SK-N-SH (cell line): ENCODE measurements at regions not wholly inside any gene's neighbourhood (a gene's known extent, or its start where the extent isn't known, plus 50 kb on each side); places are given as distances from the start of the nearest gene placed in this dataset.

Experiments
- CTCF ChIA-PET: fragments of 300-600, 350-600 bp; formaldehyde crosslinking; extraction: SDS; loops from one replicate; lab custom pipeline; 2021; lab: Yijun Ruan, JAX
- POLR2A ChIA-PET: fragments of 350-600 bp; sonication (Branson Sonifier 250); formaldehyde crosslinking; extraction: SDS; loops from one replicate; lab custom pipeline; 2020; ENCODE audit warnings: antibody characterized with exemption, inconsistent platforms; lab: Yijun Ruan, JAX
- DNase-seq: peaks from one replicate; pipeline ENCODE4 v3.0.0; 2012
- H2AFZ ChIP-seq: fragments of 200-600 bp; sonication (generic); 2 replicates; pipeline ENCODE4 v1.8.1; 2016; ENCODE audit warnings: antibody characterized with exemption, mild to moderate bottlenecking, low read depth
- H3F3A ChIP-seq: fragments of 200-600 bp; sonication (generic); replicated peaks from 2 replicates; pipeline ENCODE3; 2016; ENCODE audit warnings: antibody characterized with exemption, mild to moderate bottlenecking; ENCODE audit not compliant: insufficient read depth
- H3K27ac ChIP-seq, 2 experiments: fragments of 200-500 bp in 1 of 2; fragments of 200-600 bp in 1 of 2; sonication (Bioruptor generic) in 1 of 2; sonication (generic), shearing (Covaris generic) in 1 of 2; 2 replicates each; pipeline versions ENCODE4 v1.5.1 to v1.6.1; 2014 to 2016; ENCODE audit warnings: low read depth in 2 of 2, inconsistent platforms in 1 of 2, low read length in 1 of 2, mild to moderate bottlenecking in 1 of 2, mixed read lengths in 1 of 2
- H3K27me3 ChIP-seq: fragments of 200-600 bp; sonication (generic), shearing (Covaris generic); 2 replicates; pipeline ENCODE4 v1.6.1; 2016; ENCODE audit warnings: mixed run types; ENCODE audit not compliant: insufficient read depth
- H3K36me3 ChIP-seq, 2 experiments: fragments of 200-500 bp in 1 of 2; fragments of 200-600 bp in 1 of 2; sonication (Bioruptor generic) in 1 of 2; sonication (generic) in 1 of 2; replicated peaks in 1 of 2; 2 replicates each; pipeline versions ENCODE3 to v1.5.1; 2014 to 2016; ENCODE audit warnings: low read length in 1 of 2, mild to moderate bottlenecking in 1 of 2; ENCODE audit not compliant: insufficient read depth in 2 of 2, control insufficient read depth in 1 of 2
- H3K4me1 ChIP-seq, 2 experiments: fragments of 200-500 bp in 1 of 2; fragments of 200-600 bp in 1 of 2; sonication (Bioruptor generic) in 1 of 2; sonication (generic), shearing (Covaris generic) in 1 of 2; 2 replicates each; pipeline versions ENCODE4 v1.5.1 to v1.6.1; 2014 to 2016; ENCODE audit warnings: low read depth in 1 of 2, low read length in 1 of 2, mixed run types in 1 of 2; ENCODE audit not compliant: insufficient read depth in 2 of 2, control insufficient read depth in 1 of 2
- H3K4me2 ChIP-seq: fragments of 200-600 bp; sonication (generic), shearing (Covaris generic); 2 replicates; pipeline ENCODE4 v1.6.1; 2017; ENCODE audit warnings: mixed run types
- H3K4me3 ChIP-seq, 2 experiments: fragments of 200-500 bp in 1 of 2; fragments of 200-600 bp in 1 of 2; sonication (Bioruptor generic) in 1 of 2; sonication (generic), shearing (Covaris generic) in 1 of 2; 2 replicates each; pipeline versions ENCODE4 v1.5.1 to v1.8.1; 2014 to 2016; ENCODE audit warnings: low read depth in 2 of 2, inconsistent platforms in 1 of 2, low read length in 1 of 2, mild to moderate bottlenecking in 1 of 2, mixed read lengths in 1 of 2, moderate library complexity in 1 of 2
- H3K79me2 ChIP-seq: fragments of 200-600 bp; sonication (generic); 2 replicates; pipeline ENCODE4 v1.8.1; 2017; ENCODE audit warnings: mild to moderate bottlenecking; ENCODE audit not compliant: insufficient read depth
- H3K9ac ChIP-seq: fragments of 200-600 bp; sonication (generic); 2 replicates; pipeline ENCODE4 v1.6.1; 2017; ENCODE audit warnings: mixed run types
- H3K9me2 ChIP-seq: fragments of 200-600 bp; sonication (generic); 2 replicates; pipeline ENCODE4 v1.6.1; 2017; ENCODE audit warnings: mixed run types
- H3K9me3 ChIP-seq: fragments of 200-600 bp; sonication (generic); 2 replicates; pipeline ENCODE4 v1.6.1; 2017; ENCODE audit warnings: mixed run types, mild to moderate bottlenecking, moderate library complexity
- H4K20me1 ChIP-seq: fragments of 200-600 bp; sonication (generic); 2 replicates; pipeline ENCODE4 v1.6.1; 2017; ENCODE audit warnings: mild to moderate bottlenecking, mixed run types; ENCODE audit not compliant: insufficient read depth
- EP300 ChIP-seq, 2 experiments: IDR thresholded peaks; 2 replicates each; pipeline versions ENCODE4 v1.4.0 to v1.6.1; 2012; ENCODE audit warnings: borderline replicate concordance in 1 of 2, low read depth in 1 of 2, low read length in 1 of 2
- FOSL2 ChIP-seq: IDR thresholded peaks from 2 replicates; pipeline ENCODE4 v1.4.0; 2012; ENCODE audit warnings: low read depth, mild to moderate bottlenecking, moderate library complexity, borderline replicate concordance
- GABPA ChIP-seq: IDR thresholded peaks from 2 replicates; pipeline ENCODE4 v1.4.0; 2012; ENCODE audit warnings: low read depth, mild to moderate bottlenecking
- MEF2A ChIP-seq: IDR thresholded peaks from 2 replicates; pipeline ENCODE4 v1.4.0; 2012; ENCODE audit warnings: low read depth, borderline replicate concordance
- MXI1 ChIP-seq: IDR thresholded peaks from 2 replicates; pipeline ENCODE4 v1.6.1; 2012; ENCODE audit warnings: mild to moderate bottlenecking, low read depth, low read length, improper control_type of control experiment
- RXRA ChIP-seq: IDR thresholded peaks from 2 replicates; pipeline ENCODE4 v1.4.0; 2012; ENCODE audit warnings: low read depth, mild to moderate bottlenecking, borderline replicate concordance
- TCF12 ChIP-seq: IDR thresholded peaks from 2 replicates; pipeline ENCODE4 v1.4.0; 2012
- WGBS: methylation state at CpG from one replicate; pipeline ENCODE4 v1.1.6; 2017; ENCODE audit warnings: low lambda C conversion rate; 5-methylcytosine and 5-hydroxymethylcytosine counted together
- TF ChIP-seq, protein P1 (sequence below): IDR thresholded peaks from 2 replicates; pipeline ENCODE4 v1.6.1; 2012; ENCODE audit warnings: mild to moderate bottlenecking, low read depth, low read length, moderate library complexity
- TF ChIP-seq, protein P2 (sequence below): fragments of 150-350 bp; IDR thresholded peaks from 2 replicates; pipeline ENCODE4 v1.6.1; 2017; ENCODE audit warnings: antibody characterized with exemption, low read length, low read depth, borderline replicate concordance
- TF ChIP-seq, protein P3 (sequence below): IDR thresholded peaks from 2 replicates; pipeline ENCODE4 v1.4.0; 2012; ENCODE audit warnings: low read depth, borderline replicate concordance
- TF ChIP-seq, protein P4 (sequence below): IDR thresholded peaks from 2 replicates; pipeline ENCODE4 v1.4.0; 2012; ENCODE audit warnings: low read depth, borderline replicate concordance

DNA sequence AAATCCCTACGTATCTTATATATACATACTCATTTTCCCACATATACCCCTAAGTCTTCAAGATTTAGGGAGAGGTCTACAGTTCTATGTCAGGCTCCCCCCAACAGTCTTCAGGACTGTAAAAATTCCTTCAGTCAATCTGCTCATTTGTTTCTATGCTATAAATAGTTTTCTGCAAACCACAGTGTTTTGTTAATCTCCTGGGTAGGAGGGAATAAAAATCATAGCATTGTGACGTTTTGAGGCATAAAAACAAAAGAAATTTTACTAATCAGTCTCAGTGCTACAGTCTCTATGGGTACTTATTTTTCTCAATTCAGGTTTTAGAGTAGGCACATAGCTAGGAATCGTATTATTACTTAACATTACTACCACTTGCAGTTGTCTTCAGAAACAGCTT is 552.8 kb upstream of the LRRC4C start:
- no peaks in the 10 kb centered on the region for H3K79me2 ChIP-seq
- H3K9ac ChIP-seq: no peak overlapping the region
- H3K9me2 ChIP-seq: no peaks in the 10 kb centered on the region
- no peak overlapping the region for H3K27ac ChIP-seq
- no peak overlapping the region for H2AFZ ChIP-seq
- no peaks in the 10 kb centered on the region for H3F3A ChIP-seq
- no peak overlapping the region for H3K4me2 ChIP-seq
- H3K36me3 ChIP-seq: no peaks in the 10 kb centered on the region
- WGBS: 10% methylated on average over 3 of the region's 3 CpGs
- no peak for DNase-seq
- H3K27me3 ChIP-seq: no peaks in the 10 kb centered on the region
- H3K4me3 ChIP-seq: no peak overlapping the region
- H4K20me1 ChIP-seq: no peaks in the 10 kb centered on the region
- CTCF ChIA-PET: no interaction called here
- no peaks in the 10 kb centered on the region for H3K4me1 ChIP-seq
- no peaks in the 10 kb centered on the region for H3K9me3 ChIP-seq
- TF ChIP-seq FOSL2 (no peak), TCF12 (no peak), EP300 (IDR thresholded peaks at IDR 0.05; ENCODE audit: borderline replicate concordance in 1 of 2, low read depth in 1 of 2, low read length in 1 of 2) (no peak), GABPA (no peak), RXRA (no peak), MXI1 (no peak), MEF2A (no peak)
- TF ChIP-seq, protein P1, sequence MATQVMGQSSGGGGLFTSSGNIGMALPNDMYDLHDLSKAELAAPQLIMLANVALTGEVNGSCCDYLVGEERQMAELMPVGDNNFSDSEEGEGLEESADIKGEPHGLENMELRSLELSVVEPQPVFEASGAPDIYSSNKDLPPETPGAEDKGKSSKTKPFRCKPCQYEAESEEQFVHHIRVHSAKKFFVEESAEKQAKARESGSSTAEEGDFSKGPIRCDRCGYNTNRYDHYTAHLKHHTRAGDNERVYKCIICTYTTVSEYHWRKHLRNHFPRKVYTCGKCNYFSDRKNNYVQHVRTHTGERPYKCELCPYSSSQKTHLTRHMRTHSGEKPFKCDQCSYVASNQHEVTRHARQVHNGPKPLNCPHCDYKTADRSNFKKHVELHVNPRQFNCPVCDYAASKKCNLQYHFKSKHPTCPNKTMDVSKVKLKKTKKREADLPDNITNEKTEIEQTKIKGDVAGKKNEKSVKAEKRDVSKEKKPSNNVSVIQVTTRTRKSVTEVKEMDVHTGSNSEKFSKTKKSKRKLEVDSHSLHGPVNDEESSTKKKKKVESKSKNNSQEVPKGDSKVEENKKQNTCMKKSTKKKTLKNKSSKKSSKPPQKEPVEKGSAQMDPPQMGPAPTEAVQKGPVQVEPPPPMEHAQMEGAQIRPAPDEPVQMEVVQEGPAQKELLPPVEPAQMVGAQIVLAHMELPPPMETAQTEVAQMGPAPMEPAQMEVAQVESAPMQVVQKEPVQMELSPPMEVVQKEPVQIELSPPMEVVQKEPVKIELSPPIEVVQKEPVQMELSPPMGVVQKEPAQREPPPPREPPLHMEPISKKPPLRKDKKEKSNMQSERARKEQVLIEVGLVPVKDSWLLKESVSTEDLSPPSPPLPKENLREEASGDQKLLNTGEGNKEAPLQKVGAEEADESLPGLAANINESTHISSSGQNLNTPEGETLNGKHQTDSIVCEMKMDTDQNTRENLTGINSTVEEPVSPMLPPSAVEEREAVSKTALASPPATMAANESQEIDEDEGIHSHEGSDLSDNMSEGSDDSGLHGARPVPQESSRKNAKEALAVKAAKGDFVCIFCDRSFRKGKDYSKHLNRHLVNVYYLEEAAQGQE: no peak
- TF ChIP-seq, protein P2, sequence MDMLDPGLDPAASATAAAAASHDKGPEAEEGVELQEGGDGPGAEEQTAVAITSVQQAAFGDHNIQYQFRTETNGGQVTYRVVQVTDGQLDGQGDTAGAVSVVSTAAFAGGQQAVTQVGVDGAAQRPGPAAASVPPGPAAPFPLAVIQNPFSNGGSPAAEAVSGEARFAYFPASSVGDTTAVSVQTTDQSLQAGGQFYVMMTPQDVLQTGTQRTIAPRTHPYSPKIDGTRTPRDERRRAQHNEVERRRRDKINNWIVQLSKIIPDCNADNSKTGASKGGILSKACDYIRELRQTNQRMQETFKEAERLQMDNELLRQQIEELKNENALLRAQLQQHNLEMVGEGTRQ: no peak
- TF ChIP-seq, protein P3, sequence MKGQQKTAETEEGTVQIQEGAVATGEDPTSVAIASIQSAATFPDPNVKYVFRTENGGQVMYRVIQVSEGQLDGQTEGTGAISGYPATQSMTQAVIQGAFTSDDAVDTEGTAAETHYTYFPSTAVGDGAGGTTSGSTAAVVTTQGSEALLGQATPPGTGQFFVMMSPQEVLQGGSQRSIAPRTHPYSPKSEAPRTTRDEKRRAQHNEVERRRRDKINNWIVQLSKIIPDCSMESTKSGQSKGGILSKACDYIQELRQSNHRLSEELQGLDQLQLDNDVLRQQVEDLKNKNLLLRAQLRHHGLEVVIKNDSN: no peak
- TF ChIP-seq, protein P4, sequence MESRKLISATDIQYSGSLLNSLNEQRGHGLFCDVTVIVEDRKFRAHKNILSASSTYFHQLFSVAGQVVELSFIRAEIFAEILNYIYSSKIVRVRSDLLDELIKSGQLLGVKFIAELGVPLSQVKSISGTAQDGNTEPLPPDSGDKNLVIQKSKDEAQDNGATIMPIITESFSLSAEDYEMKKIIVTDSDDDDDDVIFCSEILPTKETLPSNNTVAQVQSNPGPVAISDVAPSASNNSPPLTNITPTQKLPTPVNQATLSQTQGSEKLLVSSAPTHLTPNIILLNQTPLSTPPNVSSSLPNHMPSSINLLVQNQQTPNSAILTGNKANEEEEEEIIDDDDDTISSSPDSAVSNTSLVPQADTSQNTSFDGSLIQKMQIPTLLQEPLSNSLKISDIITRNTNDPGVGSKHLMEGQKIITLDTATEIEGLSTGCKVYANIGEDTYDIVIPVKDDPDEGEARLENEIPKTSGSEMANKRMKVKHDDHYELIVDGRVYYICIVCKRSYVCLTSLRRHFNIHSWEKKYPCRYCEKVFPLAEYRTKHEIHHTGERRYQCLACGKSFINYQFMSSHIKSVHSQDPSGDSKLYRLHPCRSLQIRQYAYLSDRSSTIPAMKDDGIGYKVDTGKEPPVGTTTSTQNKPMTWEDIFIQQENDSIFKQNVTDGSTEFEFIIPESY: no peak
- TF ChIP-seq, all 33 proteins: peak for 0
- POLR2A ChIA-PET: no interaction called here
